Adipocyte (in vitro differentiated cells): ENCODE measurements at regions not wholly inside any gene's neighbourhood (a gene's known extent, or its start where the extent isn't known, plus 50 kb on each side); places are given as distances from the start of the nearest gene placed in this dataset.
"Not testable (repeated sequence)": the region's sequence is repeated elsewhere in the genome, so short reads cannot be mapped to it uniquely, and the experiment has no call there.

Experiments used
- DNase-seq: peaks from one replicate; pipeline ENCODE4 v3.0.0-alpha.2; 2015; ENCODE audit warnings: low read depth
- H3K27me3 ChIP-seq: replicated peaks from 2 replicates; pipeline ENCODE4 v1.7.0; 2013; ENCODE audit warnings: mild to moderate bottlenecking, low read length, moderate library complexity; ENCODE audit not compliant: control insufficient read depth, insufficient read depth
- H3K36me3 ChIP-seq: 2 replicates; pipeline ENCODE4 v1.7.0; 2013; ENCODE audit warnings: low read length, mild to moderate bottlenecking, moderate library complexity; ENCODE audit not compliant: control insufficient read depth, insufficient read depth, severe bottlenecking
- H3K4me1 ChIP-seq: 2 replicates; pipeline ENCODE4 v1.7.0; 2013; ENCODE audit warnings: mild to moderate bottlenecking, low read length, moderate library complexity; ENCODE audit not compliant: control insufficient read depth, insufficient read depth
- H3K4me3 ChIP-seq: 2 replicates; pipeline ENCODE4 v1.7.0; 2013; ENCODE audit warnings: mild to moderate bottlenecking, low read length, moderate library complexity
- H3K9ac ChIP-seq: 2 replicates; pipeline ENCODE4 v1.7.0; 2013; ENCODE audit warnings: mild to moderate bottlenecking, low read length, moderate library complexity
- H3K9me3 ChIP-seq: 2 replicates; pipeline ENCODE4 v1.7.0; 2013; ENCODE audit warnings: mild to moderate bottlenecking, low read length, moderate library complexity; ENCODE audit not compliant: control insufficient read depth

DNA sequence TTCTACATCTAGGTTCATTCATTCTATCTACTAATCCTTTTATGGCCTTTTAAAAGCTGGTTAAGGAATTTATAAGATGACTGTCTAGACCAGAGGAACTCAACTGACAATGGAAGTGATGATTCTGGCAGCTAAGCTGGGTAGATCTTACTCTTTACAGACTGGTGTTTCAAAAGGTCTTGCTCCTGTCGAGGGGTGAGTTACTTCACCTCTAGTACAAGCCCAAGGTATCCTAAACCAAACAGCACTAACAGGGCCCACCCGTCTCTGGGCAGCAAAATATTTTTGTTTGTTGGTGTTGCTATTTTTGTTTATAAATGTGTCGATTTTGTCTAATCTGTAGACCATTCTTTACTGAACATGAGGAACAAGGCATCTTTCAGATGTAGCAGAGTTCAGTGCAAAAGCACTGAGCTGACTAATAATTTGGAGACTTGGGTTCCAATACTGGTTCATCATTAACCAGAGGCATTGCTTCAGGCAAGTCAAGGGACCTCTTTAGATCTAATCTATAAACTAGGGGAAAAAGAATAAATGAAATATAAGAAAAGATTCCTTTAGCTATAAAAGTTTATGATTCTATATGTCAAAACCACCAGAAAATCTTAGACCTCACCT is 90.3 kb upstream of the FRG1 start:
- Histone ChIP-seq H3K9me3 (peaks cover 6% of the 10 kb centered on the region), H3K27me3 (no peaks in the 10 kb centered on the region), H3K4me1 (no peaks in the 10 kb centered on the region), H3K36me3 (no peaks in the 10 kb centered on the region), H3K4me3 (no peak overlapping the region), H3K9ac (no peak overlapping the region)
- DNase-seq = no peak

GRCh38 chr4:189858435-189858834 is 82.2 kb upstream of the FRG1 start:
- Histone ChIP-seq H3K4me1 (no peaks in the 10 kb centered on the region), H3K4me3 (no peak overlapping the region), H3K9ac (no peak overlapping the region), H3K36me3 (no peaks in the 10 kb centered on the region), H3K27me3 (no peaks in the 10 kb centered on the region), H3K9me3 (peaks cover 6% of the 10 kb centered on the region)
- no peak for DNase-seq

GRCh38 chr4:189861101-189861500 is 79.6 kb upstream of the FRG1 start:
- DNase-seq = no peak
- Histone ChIP-seq H3K9ac (no peak overlapping the region), H3K4me1 (no peaks in the 10 kb centered on the region), H3K4me3 (no peak overlapping the region), H3K27me3 (no peaks in the 10 kb centered on the region), H3K9me3 (no peaks in the 10 kb centered on the region), H3K36me3 (no peaks in the 10 kb centered on the region)

- Histone ChIP-seq H3K9ac (no peak overlapping the region), H3K4me1 (no peaks in the 10 kb centered on the region), H3K36me3 (no peaks in the 10 kb centered on the region), H3K4me3 (no peak overlapping the region), H3K9me3 (no peaks in the 10 kb centered on the region), H3K27me3 (no peaks in the 10 kb centered on the region)
- no peak for DNase-seq
These were observed 71.4 kb upstream of the FRG1 start for GRCh38 chr4:189869236-189869635.

GRCh38 chr4:189870511-189871234 is 70.0 kb upstream of the FRG1 start:
- H3K9me3 ChIP-seq = no peaks in the 10 kb centered on the region
- DNase-seq = no peak
- H3K9ac ChIP-seq = no peak overlapping the region
- no peaks in the 10 kb centered on the region for H3K4me1 ChIP-seq
- H3K27me3 ChIP-seq = no peaks in the 10 kb centered on the region
- no peaks in the 10 kb centered on the region for H3K36me3 ChIP-seq
- H3K4me3 ChIP-seq = no peak overlapping the region

GRCh38 chr4:189874591-189874990 is 66.1 kb upstream of the FRG1 start:
- no peaks in the 10 kb centered on the region for H3K4me1 ChIP-seq
- no peak overlapping the region for H3K9ac ChIP-seq
- no peaks in the 10 kb centered on the region for H3K36me3 ChIP-seq
- no peak overlapping the region for H3K4me3 ChIP-seq
- no peak for DNase-seq
- no peaks in the 10 kb centered on the region for H3K9me3 ChIP-seq
- no peaks in the 10 kb centered on the region for H3K27me3 ChIP-seq

GRCh38 chr4:189881190-189881589 is 59.5 kb upstream of the FRG1 start:
- not testable (repeated sequence) for H3K9ac ChIP-seq, H3K4me1 ChIP-seq, DNase-seq, H3K9me3 ChIP-seq, H3K4me3 ChIP-seq, H3K36me3 ChIP-seq, H3K27me3 ChIP-seq

DNA sequence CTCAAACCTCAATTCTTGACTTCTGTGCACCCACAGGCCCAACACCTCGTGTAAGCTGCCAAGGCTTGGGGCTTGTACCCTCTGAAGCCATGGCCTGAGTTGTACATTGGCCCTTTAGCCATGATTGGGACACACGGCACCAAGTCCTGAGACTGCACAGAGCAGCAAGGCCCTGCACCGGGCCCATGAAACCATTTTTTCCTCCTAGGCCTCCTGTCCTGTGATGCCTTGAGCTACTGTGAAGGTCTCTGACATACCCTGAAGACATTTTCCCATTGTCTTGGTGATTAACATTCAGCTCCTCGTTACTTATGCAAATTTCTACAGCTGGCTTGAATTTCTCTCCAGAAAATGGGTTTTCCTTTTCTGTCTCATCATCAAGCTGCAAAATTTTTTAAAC is 52.3 kb upstream of the FRG1 start:
- not testable (repeated sequence) for H3K9ac ChIP-seq, DNase-seq, H3K27me3 ChIP-seq, H3K36me3 ChIP-seq, H3K4me3 ChIP-seq, H3K4me1 ChIP-seq
- H3K9me3 ChIP-seq = peaks cover 11% of the 10 kb centered on the region
